Mucosa of descending colon (tissue), 3 donors: ENCODE measurements at regions not wholly inside any gene's neighbourhood (a gene's known extent, or its start where the extent isn't known, plus 50 kb on each side); places are given as distances from the start of the nearest gene placed in this dataset.

Experiments used
- ATAC-seq: fragments of 200-7000 bp; cut with Tn5 transposase; one replicate; pipeline ENCODE4 v1.9.1; 2020; ENCODE audit warnings: mild to moderate bottlenecking, moderate library complexity
- DNase-seq, 3 donors: peaks; one replicate each; pipeline ENCODE4 v3.0.0-alpha.2; 2020
- H3K36me3 ChIP-seq: fragments of 200-600 bp; one replicate; pipeline ENCODE4 v1.8.0; 2021; ENCODE audit warnings: low read depth, mild to moderate bottlenecking
- H3K4me1 ChIP-seq: fragments of 200-600 bp; one replicate; pipeline ENCODE4 v1.8.0; 2021; ENCODE audit warnings: low read depth, mild to moderate bottlenecking
- H3K4me3 ChIP-seq: fragments of 200-600 bp; one replicate; pipeline ENCODE4 v1.8.0; 2021; ENCODE audit warnings: mild to moderate bottlenecking
- H3K9me3 ChIP-seq: fragments of 200-600 bp; one replicate; pipeline ENCODE4 v1.8.0; 2021; ENCODE audit warnings: mild to moderate bottlenecking
- CTCF ChIP-seq: fragments of 200-600 bp; IDR thresholded peaks from one replicate; pipeline ENCODE4 v1.8.0; 2022; ENCODE audit warnings: antibody characterized with exemption, mild to moderate bottlenecking
- intact Hi-C, 2 donors: fragments of 100-400 bp; cut with DNase I in 1 of 2; cut with micrococcal nuclease in 1 of 2; formaldehyde crosslinking; loops; one replicate each; pipeline versions ENCODE4 v1.11.0 to v1.11.1; 2022; cut with DNase I, micrococcal nuclease
- donor health status: DM: no; HTN: no; CAD: no; lungs with moderate emphysema.
- donor health status: DM: no; HTN: no; CAD: no.
- donor health status: DM: no; HTN: yes; CAD: no.

- no peak for TF ChIP-seq CTCF
- intact Hi-C loops: no loop called here
- Histone ChIP-seq H3K4me1 (no peaks in the 10 kb centered on the region), H3K36me3 (no peaks in the 10 kb centered on the region), H3K4me3 (no peak overlapping the region), H3K9me3 (no peaks in the 10 kb centered on the region)
- DNase-seq (no peak), ATAC-seq (no peak)
Measured at GRCh38 chr16:17605784-17606183, 135.0 kb upstream of the XYLT1 start.

GRCh38 chr16:17603626-17604025 is 132.9 kb upstream of the XYLT1 start:
- intact Hi-C loops: no loop called here
- no peaks in the 10 kb centered on the region for H3K36me3 ChIP-seq
- no peak overlapping the region for H3K4me3 ChIP-seq
- ATAC-seq: no peak
- no peaks in the 10 kb centered on the region for H3K9me3 ChIP-seq
- TF ChIP-seq CTCF: no peak
- no peaks in the 10 kb centered on the region for H3K4me1 ChIP-seq
- no peak for DNase-seq

- Histone ChIP-seq H3K4me1 (no peaks in the 10 kb centered on the region), H3K9me3 (no peaks in the 10 kb centered on the region), H3K36me3 (no peaks in the 10 kb centered on the region), H3K4me3 (no peak overlapping the region)
- no peak for ATAC-seq
- no peak for TF ChIP-seq CTCF
- DNase-seq: no peak
- intact Hi-C loops: no loop called here
Measured at GRCh38 chr16:17602678-17603077, 131.9 kb upstream of the XYLT1 start.

GRCh38 chr16:17598968-17599367 is 128.2 kb upstream of the XYLT1 start:
- Histone ChIP-seq H3K4me1 (no peaks in the 10 kb centered on the region), H3K9me3 (no peaks in the 10 kb centered on the region), H3K36me3 (no peaks in the 10 kb centered on the region), H3K4me3 (no peak overlapping the region)
- DNase-seq: no peak
- no peak for TF ChIP-seq CTCF
- intact Hi-C loops: no loop called here
- no peak for ATAC-seq

GRCh38 chr16:17591655-17592405 is 121.1 kb upstream of the XYLT1 start:
- intact Hi-C loops: no loop called here
- no peak for TF ChIP-seq CTCF
- Histone ChIP-seq H3K4me3 (no peak overlapping the region), H3K9me3 (no peaks in the 10 kb centered on the region), H3K36me3 (no peaks in the 10 kb centered on the region), H3K4me1 (no peaks in the 10 kb centered on the region)
- DNase-seq: peak in 1 of 3 donors; percentile 4
- no peak for ATAC-seq
